GM21381 (cell line): ENCODE measurements at regions not wholly inside any gene's neighbourhood (a gene's known extent, or its start where the extent isn't known, plus 50 kb on each side); places are given as distances from the start of the nearest gene placed in this dataset.

ENCODE experiments used
- ATAC-seq: cut with Tn5 transposase; IDR thresholded peaks from one replicate; pipeline ENCODE4 v1.9.1; 2021; ENCODE audit warnings: mild to moderate bottlenecking, moderate library complexity; ENCODE audit not compliant: unreplicated experiment

DNA sequence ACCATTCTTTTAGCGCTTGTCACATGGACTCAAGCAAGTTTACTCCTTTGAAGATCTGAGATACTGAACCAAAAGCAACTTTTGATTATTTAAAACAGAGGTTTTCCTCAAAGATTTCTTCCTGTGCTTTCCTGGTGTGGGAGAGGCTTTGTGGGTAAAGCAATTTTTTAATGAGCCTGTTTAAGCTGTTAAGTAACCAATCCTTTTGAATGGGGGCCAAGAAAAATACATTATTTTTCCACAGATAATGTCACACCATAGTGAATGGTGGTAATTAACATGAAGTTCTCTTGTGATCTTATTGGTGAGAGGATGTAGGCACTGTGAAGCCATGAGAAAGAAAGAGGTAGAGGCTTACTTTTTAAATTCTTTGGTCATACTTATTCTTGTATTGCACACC lies 55.8 kb upstream of the OBI1 start:
- ATAC-seq: no peak

DNA sequence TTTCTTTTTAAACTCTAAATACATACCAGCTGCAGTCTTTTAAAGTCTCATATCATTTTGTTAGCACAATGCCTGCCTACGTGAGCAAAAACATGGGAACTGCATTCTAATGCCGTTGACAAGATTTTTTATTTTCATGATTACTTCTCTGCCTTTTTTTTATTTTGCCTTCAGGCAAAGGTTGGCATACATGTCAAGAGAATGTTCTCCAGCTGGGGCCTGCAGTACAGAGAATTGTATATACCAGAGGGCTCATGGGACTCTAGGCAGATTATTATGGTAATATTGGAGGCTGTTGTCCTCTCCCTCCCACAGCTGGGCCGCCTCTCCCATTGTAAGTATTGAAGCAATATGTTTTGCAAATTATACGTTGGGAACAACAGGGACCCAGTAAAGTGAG lies 53.9 kb upstream of the OBI1 start:
- ATAC-seq: no peak

DNA sequence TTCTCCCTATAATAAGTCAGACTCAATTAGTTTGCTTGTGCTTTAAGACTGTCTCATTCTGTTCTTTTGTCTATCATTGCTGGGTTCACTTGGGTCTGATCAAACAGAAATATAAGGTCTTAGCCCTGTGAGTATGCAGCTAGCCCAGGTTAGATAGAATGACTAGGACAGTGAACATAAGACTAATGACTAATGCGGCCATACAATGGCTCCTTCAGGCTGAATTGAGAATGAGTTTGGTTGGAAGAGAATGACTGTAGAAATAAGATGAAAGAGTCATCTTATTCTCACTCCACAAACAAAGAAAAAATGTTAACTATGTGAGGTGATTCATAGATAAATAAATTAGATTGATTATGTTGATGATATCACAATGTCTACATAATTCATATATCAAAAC lies 50.1 kb upstream of the OBI1 start:
- no peak for ATAC-seq
